Caco-2 (cell line): ENCODE measurements at regions not wholly inside any gene's neighbourhood (a gene's known extent, or its start where the extent isn't known, plus 50 kb on each side); places are given as distances from the start of the nearest gene placed in this dataset.

Source experiments
- BruUV-seq: library from RNA; stranded (reverse); fragments of 400-500 nt; replicated peaks from 2 replicates; lab custom pipeline; 2021; lab: Mats Ljungman, UMichigan
- CTCF ChIA-PET: fragments of 300-600 bp; sonication (Branson Sonifier 250); formaldehyde crosslinking; loops from one replicate; lab custom pipeline; 2022; ENCODE audit warnings: antibody characterized with exemption; lab: Charles Lee
- POLR2A ChIA-PET: fragments of 300-600 bp; sonication (Branson Sonifier 250); formaldehyde crosslinking; loops from one replicate; lab custom pipeline; 2022; ENCODE audit warnings: antibody characterized with exemption; lab: Charles Lee
- DNase-seq, 2 experiments: peaks; one replicate each; pipeline versions ENCODE4 v3.0.0 to v3.0.0-alpha.2; 2020 to 2022
- H3K27me3 ChIP-seq: replicated peaks from 2 replicates; pipeline ENCODE4 v1.6.0; 2011; ENCODE audit warnings: low read length; ENCODE audit not compliant: control insufficient read depth, insufficient read depth
- H3K36me3 ChIP-seq: 2 replicates; pipeline ENCODE4 v1.5.1; 2011; ENCODE audit warnings: low read length; ENCODE audit not compliant: control insufficient read depth, insufficient read depth
- H3K4me1 ChIP-seq: fragments of 250-450 bp; sonication (Bioruptor Pico); 2 replicates; pipeline ENCODE4 v1.5.1; 2020; ENCODE audit warnings: mild to moderate bottlenecking
- H3K4me3 ChIP-seq: 2 replicates; pipeline ENCODE4 v1.5.1; 2011; ENCODE audit warnings: low read depth, mild to moderate bottlenecking, control low read depth, low read length
- H3K9me3 ChIP-seq: fragments of 250-450 bp; sonication (Bioruptor Pico); 2 replicates; pipeline ENCODE4 v1.5.1; 2020; ENCODE audit warnings: mild to moderate bottlenecking, moderate library complexity
- H3K27ac Mint-ChIP-seq: one replicate; pipeline ENCODE4 v1.8.0; 2022; ENCODE audit warnings: mixed read lengths; ENCODE audit not compliant: unreplicated experiment
- H3K27me3 Mint-ChIP-seq: one replicate; pipeline ENCODE4 v1.8.0; 2022; ENCODE audit warnings: mixed read lengths; ENCODE audit not compliant: insufficient read depth, unreplicated experiment
- H3K36me3 Mint-ChIP-seq: one replicate; pipeline ENCODE4 v1.8.0; 2022; ENCODE audit warnings: mild to moderate bottlenecking, mixed read lengths; ENCODE audit not compliant: insufficient read depth, unreplicated experiment
- H3K4me1 Mint-ChIP-seq: one replicate; pipeline ENCODE4 v1.8.0; 2022; ENCODE audit warnings: low read depth, mixed read lengths; ENCODE audit not compliant: unreplicated experiment
- H3K4me3 Mint-ChIP-seq: one replicate; pipeline ENCODE4 v1.8.0; 2022; ENCODE audit warnings: mild to moderate bottlenecking, moderate library complexity, mixed read lengths; ENCODE audit not compliant: unreplicated experiment
- H3K9me3 Mint-ChIP-seq: one replicate; pipeline ENCODE4 v1.8.0; 2022; ENCODE audit warnings: mixed read lengths; ENCODE audit not compliant: unreplicated experiment
- intact Hi-C: fragments of 100-400 bp; cut with micrococcal nuclease; formaldehyde crosslinking; loops from one replicate; pipeline ENCODE4 v1.10.0; 2022; ENCODE audit not compliant: unreplicated experiment
- TF ChIP-seq, protein P1 (sequence below), 2 experiments: fragments of 200-600 bp in 1 of 2; IDR thresholded peaks; 1 replicate in 1 of 2; 2 replicates in 1 of 2; pipeline versions ENCODE4 v1.5.1 to v1.8.0; 2011 to 2022; ENCODE audit warnings: antibody characterized with exemption in 1 of 2, control low read depth in 1 of 2, inconsistent platforms in 1 of 2, low read depth in 1 of 2, low read length in 1 of 2, mild to moderate bottlenecking in 1 of 2, moderate library complexity in 1 of 2; ENCODE audit not compliant: insufficient read depth in 1 of 2, severe bottlenecking in 1 of 2, unreplicated experiment in 1 of 2

DNA sequence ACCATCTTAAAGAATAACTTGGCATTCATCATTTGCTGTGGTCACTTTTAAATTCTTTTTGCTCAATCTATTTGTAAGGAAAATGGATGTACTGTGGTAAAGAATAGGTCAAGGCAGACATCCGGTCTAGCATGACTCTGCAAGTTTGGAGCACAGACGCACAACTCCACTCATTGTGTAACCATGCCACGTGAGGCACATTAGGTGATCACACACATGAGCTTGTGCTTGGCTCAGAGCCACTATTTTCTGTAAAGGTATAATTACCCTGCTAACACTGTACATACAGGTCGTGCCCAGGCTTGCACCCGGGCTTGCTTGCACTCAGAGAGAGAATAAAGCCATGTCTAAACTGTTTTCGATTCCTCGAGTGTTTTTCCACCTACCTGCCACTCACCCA is 1289.1 kb upstream of the ADGRB3 start:
- Mint-ChIP-seq H3K36me3 (no peaks in the 10 kb centered on the region), H3K4me1 (no peaks in the 10 kb centered on the region), H3K27ac (no peak overlapping the region), H3K4me3 (no peak overlapping the region), H3K27me3 (no peaks in the 10 kb centered on the region), H3K9me3 (no peaks in the 10 kb centered on the region)
- CTCF ChIA-PET: no interaction called here
- no TSS peak for BruUV-seq
- intact Hi-C loops: no loop called here
- Histone ChIP-seq H3K4me3 (no peak overlapping the region), H3K9me3 (no peaks in the 10 kb centered on the region), H3K27me3 (no peaks in the 10 kb centered on the region), H3K36me3 (no peaks in the 10 kb centered on the region), H3K4me1 (no peaks in the 10 kb centered on the region)
- TF ChIP-seq, protein P1, sequence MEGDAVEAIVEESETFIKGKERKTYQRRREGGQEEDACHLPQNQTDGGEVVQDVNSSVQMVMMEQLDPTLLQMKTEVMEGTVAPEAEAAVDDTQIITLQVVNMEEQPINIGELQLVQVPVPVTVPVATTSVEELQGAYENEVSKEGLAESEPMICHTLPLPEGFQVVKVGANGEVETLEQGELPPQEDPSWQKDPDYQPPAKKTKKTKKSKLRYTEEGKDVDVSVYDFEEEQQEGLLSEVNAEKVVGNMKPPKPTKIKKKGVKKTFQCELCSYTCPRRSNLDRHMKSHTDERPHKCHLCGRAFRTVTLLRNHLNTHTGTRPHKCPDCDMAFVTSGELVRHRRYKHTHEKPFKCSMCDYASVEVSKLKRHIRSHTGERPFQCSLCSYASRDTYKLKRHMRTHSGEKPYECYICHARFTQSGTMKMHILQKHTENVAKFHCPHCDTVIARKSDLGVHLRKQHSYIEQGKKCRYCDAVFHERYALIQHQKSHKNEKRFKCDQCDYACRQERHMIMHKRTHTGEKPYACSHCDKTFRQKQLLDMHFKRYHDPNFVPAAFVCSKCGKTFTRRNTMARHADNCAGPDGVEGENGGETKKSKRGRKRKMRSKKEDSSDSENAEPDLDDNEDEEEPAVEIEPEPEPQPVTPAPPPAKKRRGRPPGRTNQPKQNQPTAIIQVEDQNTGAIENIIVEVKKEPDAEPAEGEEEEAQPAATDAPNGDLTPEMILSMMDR (IDR thresholded peaks at IDR 0.05; ENCODE audit: insufficient read depth in 1 of 2, low read depth in 1 of 2, low read length in 1 of 2, severe bottlenecking in 1 of 2, unreplicated experiment in 1 of 2): no peak
- POLR2A ChIA-PET: no interaction called here
- no peak for DNase-seq

DNA sequence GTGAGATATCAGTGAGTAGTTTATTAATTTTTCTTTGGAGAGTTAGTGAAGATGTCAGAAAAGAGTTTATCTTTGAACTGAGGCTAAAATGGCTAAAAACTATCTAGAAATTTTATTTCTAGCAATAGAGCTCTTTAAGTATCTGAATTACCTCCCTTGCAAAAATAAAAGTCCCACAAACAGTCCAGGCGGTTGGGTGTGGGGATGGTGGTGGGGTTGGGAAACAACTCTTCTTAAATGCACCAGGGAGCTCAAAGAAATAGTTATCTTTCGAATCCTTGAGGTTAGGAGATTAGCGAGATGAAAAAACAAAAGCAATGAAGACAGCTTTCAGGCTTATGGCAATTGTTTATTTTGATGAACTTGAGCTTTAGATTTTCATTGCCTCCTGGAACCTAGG is 1299.1 kb upstream of the ADGRB3 start:
- Mint-ChIP-seq H3K9me3 (no peaks in the 10 kb centered on the region), H3K27ac (no peak overlapping the region), H3K4me1 (no peaks in the 10 kb centered on the region), H3K4me3 (no peak overlapping the region), H3K27me3 (no peaks in the 10 kb centered on the region), H3K36me3 (no peaks in the 10 kb centered on the region)
- Histone ChIP-seq H3K27me3 (no peaks in the 10 kb centered on the region; the same call in 1 of the 2 replicates), H3K36me3 (no peaks in the 10 kb centered on the region), H3K4me1 (no peaks in the 10 kb centered on the region), H3K4me3 (no peak overlapping the region), H3K9me3 (no peaks in the 10 kb centered on the region)
- BruUV-seq: no TSS peak
- ChIA-PET POLR2A (no interaction called here), CTCF (no interaction called here)
- TF ChIP-seq, protein P1 (IDR thresholded peaks at IDR 0.05; ENCODE audit: insufficient read depth in 1 of 2, low read depth in 1 of 2, low read length in 1 of 2, severe bottlenecking in 1 of 2, unreplicated experiment in 1 of 2): no peak
- intact Hi-C loops: no loop called here
- no peak for DNase-seq

DNA sequence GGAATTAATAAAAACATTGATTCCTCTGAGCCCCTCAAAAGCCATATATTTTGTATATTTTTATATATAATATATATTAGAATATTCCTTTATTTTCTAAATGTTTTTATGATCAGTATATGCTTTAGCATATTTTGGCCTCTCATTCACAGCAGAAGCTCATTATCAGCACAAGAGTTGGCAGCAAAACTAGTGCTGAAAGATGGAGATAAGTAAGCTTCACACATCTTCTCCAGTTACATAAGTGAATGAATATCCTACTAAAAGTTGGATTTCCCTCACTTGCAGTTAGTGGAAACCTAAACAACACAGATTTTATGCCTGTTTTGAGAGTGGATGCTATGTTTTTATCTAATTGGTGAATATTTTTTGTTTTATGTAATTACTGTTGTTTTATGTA is 1303.8 kb upstream of the ADGRB3 start:
- H3K27me3 Mint-ChIP-seq: no peaks in the 10 kb centered on the region
- no peaks in the 10 kb centered on the region for H3K36me3 ChIP-seq
- no peaks in the 10 kb centered on the region for H3K9me3 ChIP-seq
- no peaks in the 10 kb centered on the region for H3K4me1 Mint-ChIP-seq
- H3K4me3 ChIP-seq: no peak overlapping the region
- DNase-seq: no peak
- H3K36me3 Mint-ChIP-seq: no peaks in the 10 kb centered on the region
- no peaks in the 10 kb centered on the region for H3K4me1 ChIP-seq
- intact Hi-C loops: no loop called here
- no peak overlapping the region for H3K4me3 Mint-ChIP-seq
- no TSS peak for BruUV-seq
- TF ChIP-seq, protein P1 (IDR thresholded peaks at IDR 0.05; ENCODE audit: insufficient read depth in 1 of 2, low read depth in 1 of 2, low read length in 1 of 2, severe bottlenecking in 1 of 2, unreplicated experiment in 1 of 2): no peak
- ChIA-PET POLR2A (no interaction called here), CTCF (no interaction called here)
- no peak overlapping the region for H3K27ac Mint-ChIP-seq
- H3K27me3 ChIP-seq: no peaks in the 10 kb centered on the region
- no peaks in the 10 kb centered on the region for H3K9me3 Mint-ChIP-seq
